HG02678 (cell line): ENCODE measurements at regions not wholly inside any gene's neighbourhood (a gene's known extent, or its start where the extent isn't known, plus 50 kb on each side); places are given as distances from the start of the nearest gene placed in this dataset.
"Not testable (repeated sequence)": the region's sequence is repeated elsewhere in the genome, so short reads cannot be mapped to it uniquely, and the experiment has no call there.

Experiments used
- ATAC-seq: cut with Tn5 transposase; IDR thresholded peaks from one replicate; pipeline ENCODE4 v1.9.1; 2021; ENCODE audit warnings: mild to moderate bottlenecking, moderate library complexity; ENCODE audit not compliant: unreplicated experiment

GRCh38 chr6:60679175-60679574, 1606.8 kb downstream of the KHDRBS2 start:
- ATAC-seq = no peak

DNA sequence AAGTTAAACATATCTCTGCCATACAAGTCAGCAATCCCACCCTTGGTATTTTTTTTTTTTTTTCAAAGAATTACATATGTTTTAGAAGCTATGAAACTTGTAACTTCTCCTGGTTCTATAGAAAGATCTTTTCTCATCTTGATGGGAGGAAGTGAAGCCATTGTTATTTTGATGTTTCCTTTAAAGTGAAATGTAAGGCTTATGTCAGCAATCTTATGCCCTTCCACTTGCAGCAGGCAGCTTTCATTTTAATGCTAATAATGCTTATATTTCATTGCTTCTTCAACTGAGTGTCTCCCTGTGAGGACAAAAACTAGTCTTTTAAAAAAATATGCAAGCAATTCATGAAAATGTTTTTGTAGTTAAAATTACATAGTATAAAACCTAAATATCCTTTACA, 1614.7 kb downstream of the KHDRBS2 start:
- ATAC-seq = no peak

DNA sequence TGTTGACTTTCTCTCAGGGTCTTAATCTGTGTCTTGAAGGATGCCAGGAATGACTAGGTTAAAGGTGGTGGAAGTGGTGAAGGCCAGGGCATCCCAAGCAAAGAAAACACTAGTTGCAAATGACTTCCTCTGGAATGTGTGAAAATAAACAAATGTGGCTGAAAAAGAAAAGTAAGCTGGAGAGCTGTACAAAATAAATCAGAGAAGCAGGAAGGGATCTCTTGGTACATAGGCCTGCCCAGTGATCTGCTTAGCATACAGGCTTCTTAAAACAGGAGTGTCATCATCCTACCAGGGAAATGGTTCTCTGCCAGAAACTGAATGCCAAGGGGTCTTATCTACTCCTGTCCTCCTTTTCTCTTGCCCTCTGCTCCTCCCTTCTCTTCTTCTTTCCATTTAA, 1616.0 kb downstream of the KHDRBS2 start:
- no peak for ATAC-seq

DNA sequence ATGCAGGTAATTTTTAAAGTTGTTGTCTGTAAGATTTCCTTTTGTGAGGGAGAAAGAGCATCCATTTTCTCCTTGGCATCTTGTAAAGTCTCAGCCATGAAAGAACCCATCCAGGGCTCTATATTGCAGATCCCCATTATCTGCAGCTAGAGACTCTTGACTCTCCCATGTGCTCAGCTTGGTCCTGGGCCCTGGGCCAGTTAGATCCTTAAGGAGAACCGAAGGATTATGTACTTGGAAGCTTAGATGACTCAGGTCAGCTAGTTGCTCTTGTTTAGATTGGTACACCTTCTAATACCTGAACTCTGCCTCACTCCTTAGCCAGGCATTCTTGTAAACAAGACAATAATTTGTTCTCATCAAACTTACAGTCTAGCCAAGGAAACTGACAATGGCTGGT, 1617.6 kb downstream of the KHDRBS2 start:
- ATAC-seq = no peak

DNA sequence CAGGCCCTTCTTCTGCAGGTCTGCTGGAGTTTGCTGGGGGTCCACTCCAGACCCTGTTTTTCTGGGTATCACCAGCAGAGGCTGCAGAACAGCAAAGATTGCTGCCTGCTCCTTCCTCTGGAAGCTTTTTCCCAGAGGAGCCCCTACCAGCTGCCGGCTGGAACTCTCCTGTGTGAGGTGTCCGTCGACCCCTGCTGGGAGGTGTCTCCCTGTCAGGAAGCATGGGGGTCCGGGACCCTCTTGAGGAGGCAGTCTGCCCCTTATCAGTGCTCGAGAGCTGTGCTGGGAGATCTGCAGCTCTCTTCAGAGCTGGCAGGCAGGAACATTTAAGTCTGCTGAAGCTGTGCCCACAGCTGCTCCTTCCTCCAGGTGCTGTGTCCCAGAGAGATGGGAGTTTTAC, 1622.8 kb downstream of the KHDRBS2 start:
- ATAC-seq = not testable (repeated sequence)

- ATAC-seq = no peak
These were observed 1642.2 kb downstream of the KHDRBS2 start for GRCh38 chr6:60643870-60644269.

- ATAC-seq = not testable (repeated sequence)
These were observed 1646.8 kb downstream of the KHDRBS2 start for GRCh38 chr6:60639185-60639584.
